ENCODE measurements at regions not wholly inside any gene's neighbourhood (a gene's known extent, or its start where the extent isn't known, plus 50 kb on each side); places are given as distances from the start of the nearest gene placed in this dataset.

DNA sequence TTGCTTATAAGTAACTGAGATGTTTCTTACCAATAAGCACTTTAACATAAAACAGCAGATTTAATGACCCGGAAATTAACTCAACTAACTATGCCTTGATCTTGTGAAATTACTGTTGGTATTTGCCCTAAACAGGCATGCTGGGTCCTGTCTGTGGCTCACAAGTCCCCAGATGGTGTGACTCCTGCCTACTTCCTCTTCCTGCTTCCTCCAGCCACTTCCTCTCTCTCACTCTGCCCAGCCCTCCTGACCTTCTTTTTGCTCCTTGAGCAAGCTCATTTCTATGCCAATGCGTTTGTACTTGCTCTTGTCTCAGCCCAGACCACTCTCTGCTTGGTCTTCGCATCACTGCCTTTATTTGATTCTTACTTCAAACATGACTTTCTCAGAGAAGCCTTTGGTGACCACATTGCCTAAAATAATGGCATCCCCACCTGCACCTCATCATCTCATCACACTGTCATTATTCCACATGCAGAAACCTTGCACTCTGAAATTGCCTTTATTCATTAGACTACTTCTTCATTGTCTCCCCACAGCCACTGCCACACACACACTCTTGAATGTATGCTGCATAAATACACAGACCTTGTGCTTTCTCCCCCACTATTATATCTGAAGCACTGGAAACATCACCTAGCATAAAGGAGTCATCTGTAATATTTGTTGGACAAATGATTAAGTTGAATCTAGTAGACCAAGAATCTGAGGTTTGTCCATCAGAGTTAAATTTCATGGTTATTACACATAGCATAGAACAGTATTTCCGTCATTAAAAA lies 256.3 kb upstream of the SEMA6D start:
- DNase-seq (ENCODE audit: low read depth), result no peak

GRCh38 chr15:47461652-47462141 lies 255.6 kb upstream of the SEMA6D start:
- no peak for DNase-seq (ENCODE audit: low read depth)

DNA sequence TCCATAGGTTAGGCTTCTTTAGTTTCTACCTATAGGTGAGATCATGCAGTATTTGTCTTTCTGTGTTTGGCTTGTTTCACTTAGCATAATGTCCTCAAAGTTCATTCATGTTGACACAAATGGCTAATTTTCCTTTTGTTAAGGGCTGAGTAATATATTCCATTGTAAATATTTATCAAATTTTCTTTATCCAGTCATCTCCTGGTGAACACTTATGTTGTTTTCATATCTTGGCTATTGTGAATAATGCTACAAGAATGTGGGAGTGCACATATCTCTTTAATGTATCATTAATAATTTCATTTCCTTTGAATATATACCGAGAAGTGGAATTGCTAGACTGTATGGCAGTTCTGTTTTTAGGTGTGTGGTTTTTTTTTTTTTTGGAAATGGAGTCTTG lies 250.9 kb upstream of the SEMA6D start:
- DNase-seq (ENCODE audit: low read depth), result no peak

DNA sequence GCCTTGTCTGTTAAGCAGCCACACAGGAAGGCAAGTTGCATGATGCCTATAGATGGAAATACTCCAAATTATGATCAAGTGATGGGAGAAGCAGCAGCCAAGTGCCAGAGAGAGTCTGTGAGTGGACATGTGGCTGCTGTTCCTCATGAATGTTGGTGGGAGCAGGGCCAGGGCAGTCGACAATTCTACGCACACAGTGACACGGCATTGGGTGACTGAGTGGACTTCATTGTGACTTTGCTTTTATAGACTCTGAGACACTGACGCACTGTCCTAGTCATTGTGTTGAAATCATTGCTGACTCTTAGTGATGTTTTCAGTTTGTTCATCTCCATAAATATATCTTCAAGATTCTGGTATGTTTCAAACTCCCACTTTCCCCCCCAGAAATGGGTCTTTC lies 246.3 kb upstream of the SEMA6D start:
- DNase-seq (ENCODE audit: low read depth), result no peak

DNA sequence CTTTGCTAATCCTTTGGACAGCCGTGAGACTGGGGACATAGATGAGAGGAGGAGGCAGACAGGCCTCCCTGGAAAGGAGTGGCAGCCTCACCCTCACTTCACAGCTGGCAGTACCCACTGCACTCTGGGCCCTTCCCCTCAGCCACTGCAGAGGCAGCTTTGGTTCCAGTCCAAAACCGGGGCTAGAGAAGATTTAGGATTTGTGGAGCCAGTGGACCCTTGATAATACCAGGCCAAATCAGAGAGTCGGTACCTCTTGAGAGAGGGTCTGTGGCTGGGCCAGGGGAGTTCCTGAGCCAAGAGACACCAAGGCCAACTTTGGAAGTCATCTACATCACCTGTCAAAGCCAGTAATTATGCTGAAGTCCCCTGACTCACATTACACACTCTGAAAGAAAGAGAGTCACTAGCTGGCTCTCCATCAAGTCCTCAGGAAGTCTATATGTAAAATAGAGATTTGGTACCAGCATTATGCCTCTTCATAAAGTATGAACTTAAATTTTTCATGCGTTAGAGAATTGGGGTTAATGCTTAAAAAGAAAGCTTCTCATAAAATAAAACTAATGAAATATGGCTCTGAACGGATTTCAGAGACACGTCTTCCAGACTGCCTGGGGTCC lies 244.1 kb upstream of the SEMA6D start:
- DNase-seq (ENCODE audit: low read depth), result no peak

DNA sequence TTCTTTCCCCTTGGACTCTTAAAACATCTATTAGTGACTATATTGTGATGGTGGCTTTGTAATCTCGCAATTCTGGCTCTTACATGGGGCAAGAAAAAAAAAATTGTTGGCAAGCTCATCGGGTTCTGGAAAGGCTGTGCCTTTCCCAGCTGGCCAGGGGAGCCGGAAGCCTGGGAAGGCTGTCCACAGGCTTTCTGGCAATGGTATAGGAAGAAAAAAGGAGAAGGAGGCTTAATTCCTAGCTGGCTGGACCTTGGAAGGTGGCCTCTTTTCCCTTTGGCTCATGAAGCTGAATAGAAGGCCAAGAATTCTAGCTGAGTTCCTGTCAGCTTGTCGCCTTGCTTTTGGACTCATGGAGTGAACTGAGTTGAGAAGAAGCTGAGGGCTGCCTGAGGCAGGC lies 243.5 kb upstream of the SEMA6D start:
- no peak for DNase-seq (ENCODE audit: low read depth)

DNA sequence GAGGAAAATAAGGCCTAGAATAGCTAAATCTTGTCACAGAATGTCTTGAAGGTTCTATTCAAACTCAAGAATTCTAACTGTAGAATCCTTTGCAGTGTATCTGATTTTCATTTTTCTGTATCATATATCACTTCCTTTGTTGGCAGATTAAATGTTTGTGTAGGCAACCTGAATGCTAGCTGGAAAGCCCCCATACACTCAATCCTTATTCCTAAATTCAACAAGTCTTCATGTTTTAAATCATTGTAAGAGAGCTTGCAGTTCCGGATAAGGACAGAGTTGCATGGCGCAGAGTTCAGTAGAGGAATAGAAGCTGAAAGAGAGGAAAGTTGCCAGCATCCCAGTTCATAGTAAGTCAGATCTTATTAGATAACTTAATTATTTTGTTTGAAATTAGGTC lies 242.0 kb upstream of the SEMA6D start:
- no peak for DNase-seq (ENCODE audit: low read depth)

DNA sequence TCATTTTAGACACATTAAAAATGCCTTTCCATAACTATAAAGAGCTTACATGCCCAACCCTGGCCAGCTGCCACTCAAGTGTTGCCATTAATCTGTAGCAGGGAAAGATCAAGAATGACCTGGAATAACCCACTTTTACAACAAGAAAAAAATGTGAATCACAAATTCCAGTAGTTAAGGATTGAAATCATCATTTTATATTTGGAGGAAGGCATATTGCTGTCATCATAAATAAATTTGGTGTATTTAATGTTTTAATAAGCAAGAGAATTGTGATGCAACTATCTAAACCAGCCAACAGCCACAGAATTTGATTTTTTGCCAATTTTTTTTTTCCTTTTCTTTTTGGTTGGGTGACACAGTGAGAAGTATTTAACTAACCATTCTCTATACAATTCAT lies 240.0 kb upstream of the SEMA6D start:
- no peak for DNase-seq (ENCODE audit: low read depth)

DNA sequence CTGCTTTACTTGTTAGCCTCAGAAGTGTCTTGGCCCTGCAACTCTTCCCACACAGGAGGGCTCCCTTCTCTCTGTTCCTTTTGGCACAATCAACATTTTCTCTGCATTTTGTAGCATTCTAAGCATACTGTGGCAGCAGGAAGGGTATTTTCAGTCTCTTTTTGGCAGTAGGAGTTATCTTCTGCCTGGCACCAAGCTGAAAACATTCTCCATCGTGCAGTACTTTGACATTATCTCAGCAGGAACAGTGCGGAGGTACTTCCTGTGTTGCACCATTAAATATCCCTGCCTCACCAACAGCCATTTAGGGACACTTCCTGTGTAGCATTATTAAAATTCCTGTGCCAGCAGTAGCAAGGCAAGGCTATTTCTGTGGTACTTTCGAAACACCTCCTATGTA lies 233.2 kb upstream of the SEMA6D start:
- DNase-seq (ENCODE audit: low read depth), result no peak

GRCh38 chr15:47484997-47485396 lies 232.3 kb upstream of the SEMA6D start:
- no peak for DNase-seq (ENCODE audit: low read depth)

DNA sequence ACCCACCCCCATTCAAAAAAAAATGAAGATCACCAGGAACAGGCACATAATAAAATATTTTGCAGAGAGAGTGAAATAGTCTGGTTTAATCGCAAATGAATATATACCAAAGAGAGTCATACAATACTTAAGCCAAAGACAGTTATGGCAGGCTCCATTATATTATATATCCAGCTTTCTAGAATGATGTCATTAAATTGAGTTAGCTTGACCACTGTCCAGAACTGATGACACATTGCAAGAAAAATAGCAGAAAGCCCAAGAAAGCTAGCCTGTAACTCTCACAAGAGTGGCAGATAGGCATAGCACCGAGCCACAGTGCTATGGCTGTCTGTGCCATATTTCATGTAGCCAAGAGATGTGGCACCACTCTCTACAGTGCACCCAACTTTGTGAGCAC lies 231.9 kb upstream of the SEMA6D start:
- no peak for DNase-seq (ENCODE audit: low read depth)

DNA sequence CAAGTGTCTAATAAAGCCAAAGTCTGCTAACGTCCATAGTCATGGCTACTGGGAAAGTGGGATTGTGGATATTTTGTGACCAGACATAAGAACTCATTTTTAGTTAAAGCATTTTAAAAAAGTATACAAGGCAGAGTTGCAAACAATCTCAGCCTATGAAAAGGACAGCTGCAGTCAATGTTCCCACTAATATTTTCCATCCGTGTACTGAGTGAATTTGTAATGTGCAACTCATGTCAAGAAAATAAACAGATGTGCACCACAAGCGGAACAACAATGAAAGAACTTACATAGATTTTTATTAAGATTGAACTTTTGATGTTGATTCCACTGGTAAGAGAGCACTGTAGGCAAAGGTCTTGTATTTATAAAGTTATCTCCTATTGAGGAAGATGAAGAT lies 231.3 kb upstream of the SEMA6D start:
- no peak for DNase-seq (ENCODE audit: low read depth)

DNA sequence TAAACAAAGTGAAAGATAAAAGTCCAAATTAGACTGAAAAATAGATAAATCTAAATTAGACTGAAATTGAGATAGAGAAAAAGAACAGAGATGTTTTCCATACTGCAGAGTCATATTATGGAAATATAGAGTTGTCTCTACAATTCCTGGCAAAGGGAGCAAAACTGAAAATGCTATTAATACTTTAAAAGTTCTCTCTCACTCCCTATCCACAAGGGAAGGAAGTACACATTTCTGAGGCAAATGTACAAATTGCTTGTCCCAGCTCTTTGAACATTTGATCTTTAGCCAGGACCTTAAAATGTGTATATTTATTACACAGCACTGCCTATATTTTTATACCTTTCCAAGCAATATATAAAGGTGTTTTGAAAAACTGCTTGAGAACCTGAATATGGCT lies 225.1 kb upstream of the SEMA6D start:
- no peak for DNase-seq (ENCODE audit: low read depth)

DNA sequence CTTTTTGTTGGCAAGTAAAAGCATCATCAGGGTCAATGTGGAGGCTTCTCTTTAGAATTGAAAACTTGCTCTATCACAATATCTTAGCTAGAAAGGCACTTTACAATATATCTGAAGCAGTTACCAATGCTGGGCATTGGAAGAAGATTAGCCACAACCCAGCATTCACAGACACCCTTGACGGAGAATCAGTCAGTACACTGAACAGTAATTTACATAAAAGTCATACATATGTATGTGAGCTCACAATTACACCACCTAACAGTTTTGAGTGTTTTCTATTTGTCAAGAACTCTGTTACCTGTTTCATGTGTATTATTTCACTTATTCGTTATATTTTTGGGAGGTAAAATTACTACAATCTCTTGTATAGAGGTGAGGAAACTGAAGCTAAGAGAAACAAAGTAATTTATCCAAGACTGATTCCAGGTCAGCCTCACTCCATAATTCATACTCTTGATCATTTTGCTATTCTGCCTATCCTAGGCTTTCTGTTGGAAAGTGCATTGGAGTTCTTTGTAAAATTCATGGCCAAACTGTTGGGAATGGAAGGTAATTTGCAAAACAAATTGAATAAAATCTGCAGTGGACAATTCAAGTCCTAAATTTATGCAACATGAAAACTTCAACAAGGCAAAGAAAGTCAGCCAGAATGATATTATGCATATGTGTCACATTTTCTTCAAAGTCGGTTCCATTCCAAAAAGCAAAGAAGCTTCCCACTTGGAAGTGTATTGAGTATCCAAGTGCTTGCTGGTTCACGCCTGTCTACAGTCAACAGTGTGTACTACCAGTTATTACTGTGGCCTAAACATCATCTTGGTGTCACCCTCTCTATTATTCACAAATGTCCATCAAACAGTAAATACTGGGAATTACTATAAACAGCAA lies 223.7 kb upstream of the SEMA6D start:
- DNase-seq (ENCODE audit: low read depth), result no peak

GRCh38 chr15:47496343-47497185 lies 220.7 kb upstream of the SEMA6D start:
- DNase-seq (ENCODE audit: low read depth), result no peak

GRCh38 chr15:47500842-47501241 lies 216.5 kb upstream of the SEMA6D start:
- no peak for DNase-seq (ENCODE audit: low read depth)

- no peak for DNase-seq (ENCODE audit: low read depth)
These were observed 215.3 kb upstream of the SEMA6D start for GRCh38 chr15:47502041-47502440.

DNA sequence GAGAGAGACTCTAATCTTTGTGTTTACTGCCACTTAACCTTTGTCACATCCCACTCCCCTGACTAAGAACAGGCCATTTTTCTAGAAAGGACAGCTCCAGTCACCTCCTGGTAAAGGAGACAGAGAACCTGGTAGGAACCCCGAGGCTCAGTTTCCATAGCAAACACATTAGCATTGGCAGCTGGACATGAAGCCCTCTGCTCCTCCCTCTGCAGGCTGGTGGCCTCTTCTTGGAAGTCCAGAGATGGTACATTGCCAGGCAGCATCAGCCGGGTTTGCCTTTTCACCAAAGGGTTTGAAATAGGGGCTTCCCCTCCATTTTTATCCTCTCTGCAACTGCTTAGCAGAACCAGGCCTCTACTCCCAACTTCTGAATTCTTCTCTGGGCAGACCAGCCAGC lies 213.4 kb upstream of the SEMA6D start:
- DNase-seq (ENCODE audit: low read depth), result no peak

DNA sequence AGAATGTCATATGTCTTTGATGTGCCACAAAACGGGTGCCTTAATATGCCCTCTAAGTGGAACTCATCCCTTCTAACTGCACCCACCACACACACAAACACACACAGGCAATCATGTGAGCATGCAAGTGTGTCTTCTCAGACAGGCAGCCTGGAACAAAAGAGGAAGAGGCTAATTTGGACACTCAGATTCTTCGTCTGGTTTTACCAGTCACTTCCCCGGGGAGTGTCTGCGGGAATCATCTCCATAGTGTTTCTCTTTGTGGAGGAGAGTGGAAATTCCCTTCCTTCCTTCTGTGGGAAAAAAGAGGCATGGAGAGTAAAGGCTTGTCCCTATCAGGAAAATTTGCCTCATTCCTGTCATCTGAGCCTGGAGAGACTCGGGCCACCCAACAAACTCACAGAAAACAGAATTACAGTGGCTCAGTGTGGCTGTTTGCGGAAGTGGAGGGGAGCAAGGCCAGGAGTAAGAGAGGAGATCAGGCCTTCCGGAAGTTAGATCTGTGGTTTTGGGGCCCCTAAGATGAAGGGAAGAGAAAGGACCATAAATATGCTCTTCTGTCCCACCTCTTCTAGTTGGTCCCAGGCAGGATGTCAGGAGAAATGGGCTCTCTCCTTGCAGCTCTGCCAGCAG lies 212.6 kb upstream of the SEMA6D start:
- no peak for DNase-seq (ENCODE audit: low read depth)

- no peak for DNase-seq (ENCODE audit: low read depth)
These were observed 211.5 kb upstream of the SEMA6D start for GRCh38 chr15:47505712-47506328.

Measured in Daoy (cell line).